Neural progenitor cell (in vitro differentiated cells): ENCODE measurements at regions not wholly inside any gene's neighbourhood (a gene's known extent, or its start where the extent isn't known, plus 50 kb on each side); places are given as distances from the start of the nearest gene placed in this dataset.

Source experiments
- DNase-seq: peaks from one replicate; pipeline ENCODE4 v3.0.0-alpha.2; 2016; ENCODE audit warnings: low spot score
- H2AFZ ChIP-seq: fragments of 200-600 bp; sonication (generic); replicated peaks from 2 replicates; pipeline ENCODE4 v1.6.1; 2016; ENCODE audit warnings: antibody characterized with exemption
- H3F3A ChIP-seq: fragments of 200-600 bp; sonication (generic); 2 replicates; pipeline ENCODE4 v1.6.1; 2016; ENCODE audit warnings: antibody characterized with exemption, low read depth
- H3K27ac ChIP-seq: fragments of 200-600 bp; sonication (generic); 2 replicates; pipeline ENCODE4 v1.5.1; 2016; ENCODE audit warnings: mild to moderate bottlenecking
- H3K27me3 ChIP-seq: fragments of 200-600 bp; sonication (generic); 2 replicates; pipeline ENCODE4 v1.6.1; 2016; ENCODE audit warnings: mild to moderate bottlenecking, moderate library complexity
- H3K36me3 ChIP-seq: fragments of 200-600 bp; sonication (generic); 2 replicates; pipeline ENCODE4 v1.5.1; 2016
- H3K4me1 ChIP-seq: fragments of 200-600 bp; sonication (generic); 2 replicates; pipeline ENCODE4 v1.6.1; 2016; ENCODE audit warnings: mixed run types
- H3K4me2 ChIP-seq: fragments of 200-600 bp; sonication (generic); 2 replicates; pipeline ENCODE4 v1.6.1; 2016
- H3K4me3 ChIP-seq: fragments of 200-600 bp; sonication (generic); 2 replicates; pipeline ENCODE4 v1.5.1; 2016
- H3K79me2 ChIP-seq: fragments of 200-600 bp; sonication (generic); 2 replicates; pipeline ENCODE4 v1.6.1; 2016; ENCODE audit warnings: low read depth
- H3K9ac ChIP-seq: fragments of 200-600 bp; sonication (generic); 2 replicates; pipeline ENCODE4 v1.6.1; 2016
- H3K9me3 ChIP-seq: fragments of 200-600 bp; sonication (generic); 2 replicates; pipeline ENCODE4 v1.5.1; 2016; ENCODE audit warnings: low read depth
- H4K20me1 ChIP-seq: fragments of 200-600 bp; sonication (generic); 2 replicates; pipeline ENCODE4 v1.6.1; 2016; ENCODE audit warnings: low read depth
- H3K27ac Mint-ChIP-seq: 3 replicates; pipeline ENCODE4 v1.8.0; 2021; ENCODE audit warnings: mixed read lengths
- H3K27me3 Mint-ChIP-seq: 2 replicates; pipeline ENCODE4 v1.8.0; 2022; ENCODE audit warnings: low read depth, mild to moderate bottlenecking, inconsistent platforms, moderate library complexity, mixed read lengths; ENCODE audit not compliant: insufficient read depth
- H3K36me3 Mint-ChIP-seq: 3 replicates; pipeline ENCODE4 v1.8.0; 2021; ENCODE audit warnings: mixed read lengths
- H3K4me1 Mint-ChIP-seq: 3 replicates; pipeline ENCODE4 v1.8.0; 2021; ENCODE audit warnings: mixed read lengths
- H3K4me3 Mint-ChIP-seq: 3 replicates; pipeline ENCODE4 v1.8.0; 2021; ENCODE audit warnings: mild to moderate bottlenecking, moderate library complexity, mixed read lengths
- H3K9me3 Mint-ChIP-seq: 3 replicates; pipeline ENCODE4 v1.8.0; 2020; ENCODE audit warnings: mixed read lengths
- CTCF ChIP-seq: fragments of 200-600 bp; sonication (generic); IDR thresholded peaks from 2 replicates; pipeline ENCODE4 v1.5.1; 2017; ENCODE audit warnings: antibody characterized with exemption, mild to moderate bottlenecking
- EZH2 ChIP-seq: fragments of 200-600 bp; sonication (generic); IDR thresholded peaks from 2 replicates; pipeline ENCODE4 v1.6.1; 2017; ENCODE audit warnings: antibody characterized with exemption, mild to moderate bottlenecking, moderate library complexity
- EZH2phosphoT487 ChIP-seq: fragments of 200-600 bp; sonication (generic); IDR thresholded peaks from 2 replicates; pipeline ENCODE4 v1.6.1; 2017; ENCODE audit warnings: antibody characterized with exemption

- Mint-ChIP-seq H3K4me3 (no peak overlapping the region), H3K27me3 (no peaks in the 10 kb centered on the region), H3K4me1 (no peaks in the 10 kb centered on the region), H3K36me3 (no peaks in the 10 kb centered on the region), H3K27ac (no peak overlapping the region), H3K9me3 (peaks cover 7% of the 10 kb centered on the region)
- no peak for TF ChIP-seq CTCF
- no peak for TF ChIP-seq EZH2phosphoT487
- no peak for TF ChIP-seq EZH2
- Histone ChIP-seq H3K9ac (no peak overlapping the region), H3K36me3 (no peaks in the 10 kb centered on the region), H3K9me3 (no peaks in the 10 kb centered on the region), H3F3A (no peaks in the 10 kb centered on the region), H3K4me3 (no peak overlapping the region), H3K27ac (no peak overlapping the region), H3K79me2 (no peaks in the 10 kb centered on the region), H3K4me2 (no peak overlapping the region), H3K4me1 (no peaks in the 10 kb centered on the region), H2AFZ (no peak overlapping the region), H4K20me1 (no peaks in the 10 kb centered on the region), H3K27me3 (no peaks in the 10 kb centered on the region)
- DNase-seq, result no peak
Observed at GRCh38 chr5:105934171-105934570, 1736.6 kb downstream of the EFNA5 start.

GRCh38 chr5:105931881-105932421 is 1738.8 kb downstream of the EFNA5 start:
- H3K9ac ChIP-seq, result no peak overlapping the region
- no peak for DNase-seq
- no peaks in the 10 kb centered on the region for H3K4me1 ChIP-seq
- TF ChIP-seq CTCF, result no peak
- no peak for TF ChIP-seq EZH2
- no peak for TF ChIP-seq EZH2phosphoT487
- no peaks in the 10 kb centered on the region for H3K27me3 Mint-ChIP-seq
- no peak overlapping the region for H3K4me2 ChIP-seq
- H3K79me2 ChIP-seq, result no peaks in the 10 kb centered on the region
- no peaks in the 10 kb centered on the region for H3K27me3 ChIP-seq
- H3K9me3 ChIP-seq, result no peaks in the 10 kb centered on the region
- no peaks in the 10 kb centered on the region for H3K4me1 Mint-ChIP-seq
- no peak overlapping the region for H2AFZ ChIP-seq
- H3K9me3 Mint-ChIP-seq, result no peaks in the 10 kb centered on the region
- H3F3A ChIP-seq, result no peaks in the 10 kb centered on the region
- H4K20me1 ChIP-seq, result no peaks in the 10 kb centered on the region
- no peak overlapping the region for H3K27ac Mint-ChIP-seq
- H3K27ac ChIP-seq, result no peak overlapping the region
- H3K4me3 ChIP-seq, result no peak overlapping the region
- H3K36me3 ChIP-seq, result no peaks in the 10 kb centered on the region
- no peaks in the 10 kb centered on the region for H3K36me3 Mint-ChIP-seq
- H3K4me3 Mint-ChIP-seq, result no peak overlapping the region

GRCh38 chr5:105929858-105930257 is 1740.9 kb downstream of the EFNA5 start:
- H4K20me1 ChIP-seq, result no peaks in the 10 kb centered on the region
- Mint-ChIP-seq H3K27ac (no peak overlapping the region), H3K9me3 (no peaks in the 10 kb centered on the region), H3K36me3 (no peaks in the 10 kb centered on the region), H3K27me3 (no peaks in the 10 kb centered on the region), H3K4me1 (no peaks in the 10 kb centered on the region), H3K4me3 (no peak overlapping the region)
- no peak overlapping the region for H3K9ac ChIP-seq
- H3K9me3 ChIP-seq, result no peaks in the 10 kb centered on the region
- no peak overlapping the region for H2AFZ ChIP-seq
- H3K4me3 ChIP-seq, result no peak overlapping the region
- H3K27ac ChIP-seq, result no peak overlapping the region
- H3K4me1 ChIP-seq, result no peaks in the 10 kb centered on the region
- TF ChIP-seq EZH2 (no peak), CTCF (no peak), EZH2phosphoT487 (no peak)
- H3K79me2 ChIP-seq, result no peaks in the 10 kb centered on the region
- H3K36me3 ChIP-seq, result no peaks in the 10 kb centered on the region
- H3F3A ChIP-seq, result no peaks in the 10 kb centered on the region
- H3K27me3 ChIP-seq, result no peaks in the 10 kb centered on the region
- no peak overlapping the region for H3K4me2 ChIP-seq
- DNase-seq, result no peak
